GM19463 (cell line): ENCODE measurements at regions not wholly inside any gene's neighbourhood (a gene's known extent, or its start where the extent isn't known, plus 50 kb on each side); places are given as distances from the start of the nearest gene placed in this dataset.

Source experiments
- ATAC-seq: cut with Tn5 transposase; IDR thresholded peaks from one replicate; pipeline ENCODE4 v1.9.1; 2021; ENCODE audit warnings: mild to moderate bottlenecking, moderate library complexity; ENCODE audit not compliant: unreplicated experiment

- no peak for ATAC-seq
Observed at GRCh38 chr12:66848967-66849366, 170.1 kb upstream of the GRIP1 start.

DNA sequence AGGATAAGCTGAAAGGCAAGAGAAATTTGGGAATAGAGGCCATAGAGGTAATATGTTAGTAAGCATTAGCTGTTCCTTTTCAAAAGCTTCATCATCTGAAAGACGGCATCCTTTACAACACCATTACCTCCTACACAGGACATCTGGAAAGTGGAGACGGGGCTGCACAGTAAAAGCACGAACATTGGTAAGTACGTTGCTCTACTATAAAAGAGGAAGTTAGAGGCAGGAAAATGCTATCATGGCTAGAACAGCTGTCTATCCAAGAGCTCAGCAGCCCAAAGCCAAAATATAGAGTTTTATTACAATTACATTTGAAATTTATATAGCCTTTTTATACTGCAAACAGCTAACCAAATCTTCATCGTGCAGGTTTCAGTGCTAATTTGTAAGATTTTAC, 172.3 kb upstream of the GRIP1 start:
- no peak for ATAC-seq

- ATAC-seq: no peak
Observed at GRCh38 chr12:66852091-66852490, 173.2 kb upstream of the GRIP1 start.

- ATAC-seq: no peak
Observed at GRCh38 chr12:66852765-66853164, 173.9 kb upstream of the GRIP1 start.

GRCh38 chr12:66859751-66860440, 181.0 kb upstream of the GRIP1 start:
- ATAC-seq: no peak

- ATAC-seq: peak; percentile 74
Observed at GRCh38 chr12:66860752-66861750, 182.2 kb upstream of the GRIP1 start.

- no peak for ATAC-seq
Observed at GRCh38 chr12:66862356-66862985, 183.6 kb upstream of the GRIP1 start.

GRCh38 chr12:66863276-66863675, 184.4 kb upstream of the GRIP1 start:
- ATAC-seq: no peak

- no peak for ATAC-seq
Observed at GRCh38 chr12:66877925-66878324, 199.0 kb upstream of the GRIP1 start.

GRCh38 chr12:66879409-66879808, 200.5 kb upstream of the GRIP1 start:
- no peak for ATAC-seq

DNA sequence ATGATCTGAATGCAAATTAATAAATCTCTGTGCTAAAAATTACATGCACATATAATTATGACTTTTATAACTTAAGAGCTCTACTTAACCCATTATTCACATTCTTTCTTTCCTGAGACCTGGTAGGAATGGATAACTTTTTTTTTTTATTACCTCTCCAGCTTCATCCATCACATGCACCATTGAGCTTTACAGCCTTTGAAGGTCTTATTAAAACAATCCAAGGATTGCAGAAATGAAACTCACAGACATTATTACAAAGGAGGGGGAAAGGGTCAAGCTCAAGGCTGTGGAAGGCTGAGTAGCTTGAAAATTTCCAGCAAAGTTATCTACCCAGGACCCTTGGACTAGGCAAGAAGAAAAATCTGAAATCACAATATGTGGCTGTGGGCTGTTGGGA, 202.5 kb upstream of the GRIP1 start:
- no peak for ATAC-seq

DNA sequence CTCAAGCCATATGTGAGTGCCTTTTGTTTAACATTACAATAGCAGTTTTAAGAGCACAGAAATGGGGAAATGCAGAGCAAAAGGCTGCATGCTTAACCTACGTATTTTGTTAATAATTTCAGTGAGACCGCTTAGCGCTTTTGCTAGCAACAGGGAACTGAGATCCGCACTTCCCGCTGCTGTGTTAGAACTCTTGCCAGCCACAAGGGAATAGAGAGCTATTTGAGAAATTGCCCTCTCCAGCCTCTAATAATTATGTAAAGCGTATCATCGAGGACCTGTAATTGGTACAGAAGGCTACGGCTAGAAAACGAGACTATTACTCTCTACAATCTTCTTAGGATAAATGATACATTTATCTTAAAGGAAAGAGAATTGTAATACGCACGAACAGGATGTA, 205.2 kb upstream of the GRIP1 start:
- ATAC-seq: no peak

GRCh38 chr12:66885115-66885875, 206.4 kb upstream of the GRIP1 start:
- ATAC-seq: no peak

DNA sequence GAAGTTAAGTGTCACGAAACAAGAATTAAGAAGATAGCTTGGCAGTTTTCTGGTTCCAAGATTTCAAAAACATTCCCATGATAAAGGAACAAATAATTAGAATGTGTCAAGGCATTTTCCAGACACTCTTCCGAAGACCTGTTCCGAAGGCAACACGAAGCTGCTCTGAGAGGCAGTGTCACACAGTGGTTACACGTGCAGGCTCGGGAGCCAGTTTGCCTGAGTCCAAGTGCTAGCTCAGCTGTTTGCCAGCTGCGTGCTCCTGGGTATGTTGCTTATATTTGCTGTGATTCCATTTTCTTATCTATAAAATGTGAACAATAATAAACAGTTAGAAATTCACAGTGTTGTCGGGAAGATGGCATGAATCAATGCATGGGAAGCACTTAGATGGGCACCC, 217.9 kb upstream of the GRIP1 start:
- no peak for ATAC-seq

GRCh38 chr12:66898700-66899469, 220.0 kb upstream of the GRIP1 start:
- no peak for ATAC-seq

- no peak for ATAC-seq
Observed at GRCh38 chr12:66899588-66899987, 220.7 kb upstream of the GRIP1 start.

DNA sequence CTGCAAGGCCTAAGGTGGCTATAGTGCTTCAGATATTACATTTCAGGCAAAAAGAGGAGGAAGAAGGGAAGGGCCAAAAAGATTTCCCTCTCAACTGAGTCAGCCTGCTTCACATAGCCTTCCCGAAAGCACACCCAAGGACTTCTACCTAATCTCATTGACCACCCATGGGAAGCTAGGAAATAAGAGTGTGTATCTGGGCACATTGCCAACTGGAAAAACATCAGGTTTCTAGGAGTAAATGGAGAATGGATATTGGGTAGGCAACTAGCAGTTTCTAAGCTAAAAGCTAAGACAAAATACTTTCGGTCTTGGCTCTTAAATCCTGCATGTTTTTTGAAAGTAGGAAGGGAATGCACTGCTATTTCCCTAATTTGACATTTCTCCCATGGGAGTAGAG, 221.7 kb upstream of the GRIP1 start:
- no peak for ATAC-seq

- ATAC-seq: peak; percentile 90
Observed at GRCh38 chr12:66901138-66901932, 222.5 kb upstream of the GRIP1 start.

DNA sequence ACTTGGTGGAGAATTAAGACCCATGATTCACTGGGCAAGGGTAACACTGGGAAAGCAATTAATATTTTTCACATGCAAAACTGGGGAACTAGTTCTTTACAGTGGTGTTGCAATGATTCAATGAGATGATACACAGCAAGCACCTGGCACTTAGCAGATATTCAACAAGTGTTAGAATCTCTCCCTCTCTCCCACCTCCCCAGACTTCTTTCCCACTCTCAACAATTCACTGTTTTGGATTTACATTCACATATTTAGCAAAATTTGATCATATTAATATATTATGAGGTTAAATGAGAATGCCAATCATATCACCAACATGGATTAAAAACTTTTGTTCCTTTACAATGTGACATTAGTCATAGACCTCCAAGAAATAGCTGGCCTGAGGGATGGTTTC, 223.1 kb upstream of the GRIP1 start:
- ATAC-seq: no peak
